Type B pancreatic cell (in vitro differentiated cells): ENCODE measurements at regions not wholly inside any gene's neighbourhood (a gene's known extent, or its start where the extent isn't known, plus 50 kb on each side); places are given as distances from the start of the nearest gene placed in this dataset.
"Not testable (repeated sequence)": the region's sequence is repeated elsewhere in the genome, so short reads cannot be mapped to it uniquely, and the experiment has no call there.

ENCODE experiments used
- DNase-seq: peaks from one replicate; pipeline ENCODE4 v3.0.0; 2021; ENCODE audit warnings: mixed read lengths; ENCODE audit not compliant: unreplicated experiment; ENCODE audit errors: extremely low spot score
- H3K27ac Mint-ChIP-seq: 2 replicates; pipeline ENCODE4 v1.8.0; 2021; ENCODE audit warnings: mild to moderate bottlenecking, mixed read lengths
- H3K27me3 Mint-ChIP-seq: 2 replicates; pipeline ENCODE4 v1.8.0; 2021; ENCODE audit warnings: mixed read lengths
- H3K36me3 Mint-ChIP-seq: 2 replicates; pipeline ENCODE4 v1.8.0; 2021; ENCODE audit warnings: mixed read lengths
- H3K4me1 Mint-ChIP-seq: one replicate; pipeline ENCODE4 v1.8.0; 2021; ENCODE audit warnings: mixed read lengths; ENCODE audit not compliant: unreplicated experiment
- H3K4me3 Mint-ChIP-seq: 2 replicates; pipeline ENCODE4 v1.8.0; 2021; ENCODE audit warnings: mild to moderate bottlenecking, mixed read lengths
- H3K9me3 Mint-ChIP-seq: 2 replicates; pipeline ENCODE4 v1.8.0; 2021; ENCODE audit warnings: mixed read lengths
- CTCF ChIP-seq: fragments of 200-600 bp; sonication (generic); conservative IDR thresholded peaks from 2 replicates; pipeline ENCODE4 v1.5.0; 2021; ENCODE audit warnings: antibody characterized with exemption, mild to moderate bottlenecking

- Mint-ChIP-seq H3K9me3 (no peaks in the 10 kb centered on the region), H3K27me3 (no peaks in the 10 kb centered on the region), H3K4me1 (no peaks in the 10 kb centered on the region), H3K4me3 (no peak overlapping the region), H3K27ac (no peak overlapping the region), H3K36me3 (no peaks in the 10 kb centered on the region)
- no peak for TF ChIP-seq CTCF
- no peak for DNase-seq
Measured at GRCh38 chr6:81894306-81894705, 141.8 kb upstream of the TENT5A start.

GRCh38 chr6:81892891-81893290, 140.4 kb upstream of the TENT5A start:
- H3K27ac Mint-ChIP-seq = no peak overlapping the region
- no peaks in the 10 kb centered on the region for H3K36me3 Mint-ChIP-seq
- no peaks in the 10 kb centered on the region for H3K27me3 Mint-ChIP-seq
- DNase-seq = no peak
- H3K9me3 Mint-ChIP-seq = no peaks in the 10 kb centered on the region
- TF ChIP-seq CTCF = no peak
- H3K4me1 Mint-ChIP-seq = no peaks in the 10 kb centered on the region
- no peak overlapping the region for H3K4me3 Mint-ChIP-seq

- TF ChIP-seq CTCF = no peak
- Mint-ChIP-seq H3K27ac (no peak overlapping the region), H3K36me3 (no peaks in the 10 kb centered on the region), H3K4me1 (no peaks in the 10 kb centered on the region), H3K4me3 (no peak overlapping the region), H3K27me3 (no peaks in the 10 kb centered on the region), H3K9me3 (no peaks in the 10 kb centered on the region)
- no peak for DNase-seq
Measured at GRCh38 chr6:81891874-81892273, 139.4 kb upstream of the TENT5A start.

GRCh38 chr6:81890846-81891245, 138.4 kb upstream of the TENT5A start:
- H3K27ac Mint-ChIP-seq = no peak overlapping the region
- no peak overlapping the region for H3K4me3 Mint-ChIP-seq
- DNase-seq = no peak
- H3K4me1 Mint-ChIP-seq = no peaks in the 10 kb centered on the region
- TF ChIP-seq CTCF = no peak
- H3K9me3 Mint-ChIP-seq = no peaks in the 10 kb centered on the region
- H3K36me3 Mint-ChIP-seq = no peaks in the 10 kb centered on the region
- H3K27me3 Mint-ChIP-seq = no peaks in the 10 kb centered on the region

GRCh38 chr6:81889377-81890053, 137.0 kb upstream of the TENT5A start:
- no peaks in the 10 kb centered on the region for H3K36me3 Mint-ChIP-seq
- no peak overlapping the region for H3K27ac Mint-ChIP-seq
- H3K9me3 Mint-ChIP-seq = no peaks in the 10 kb centered on the region
- no peak for DNase-seq
- no peaks in the 10 kb centered on the region for H3K27me3 Mint-ChIP-seq
- H3K4me1 Mint-ChIP-seq = no peaks in the 10 kb centered on the region
- H3K4me3 Mint-ChIP-seq = no peak overlapping the region
- no peak for TF ChIP-seq CTCF

- not testable (repeated sequence) for H3K27ac Mint-ChIP-seq, H3K36me3 Mint-ChIP-seq, H3K4me3 Mint-ChIP-seq, H3K27me3 Mint-ChIP-seq, H3K9me3 Mint-ChIP-seq, H3K4me1 Mint-ChIP-seq, DNase-seq
Measured at GRCh38 chr6:81886909-81887308, 134.4 kb upstream of the TENT5A start.
